GM12874 (cell line): ENCODE measurements at regions not wholly inside any gene's neighbourhood (a gene's known extent, or its start where the extent isn't known, plus 50 kb on each side); places are given as distances from the start of the nearest gene placed in this dataset.

Experiments used
- CTCF ChIP-seq: IDR thresholded peaks from 2 replicates; pipeline ENCODE4 v1.5.1; 2011; ENCODE audit warnings: low read depth, mild to moderate bottlenecking, control low read depth, low read length, moderate library complexity; ENCODE audit not compliant: insufficient read depth

DNA sequence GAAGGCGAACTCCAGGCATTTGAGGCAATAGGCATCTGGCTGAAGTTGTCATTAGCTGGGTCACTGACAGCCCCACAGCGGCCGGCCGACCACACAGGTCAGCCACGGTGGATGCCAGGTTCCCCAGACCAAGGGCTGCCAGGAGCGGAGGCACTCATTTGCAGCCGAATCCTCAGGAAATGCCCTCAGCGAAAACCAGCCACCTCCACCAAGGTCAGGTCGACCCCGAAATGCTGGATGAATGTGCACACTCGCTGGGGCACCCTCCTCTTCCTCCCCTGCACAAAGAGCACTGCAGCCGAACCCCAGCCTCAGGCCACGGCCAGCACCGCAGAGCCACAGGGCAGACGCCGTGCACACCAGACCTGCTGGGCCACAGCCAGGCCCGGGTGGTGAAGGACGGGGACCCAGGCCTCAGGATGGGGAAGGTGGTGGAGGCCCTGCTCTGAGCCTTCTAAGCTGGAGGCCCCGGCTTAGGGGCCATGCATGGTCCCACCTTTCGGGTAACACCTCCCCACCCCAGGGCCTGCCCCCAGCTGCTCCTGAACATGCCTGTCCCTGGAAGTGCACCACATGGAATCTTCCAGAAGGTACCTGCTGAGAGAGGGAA lies 206.0 kb downstream of the BRD1 start:
- TF ChIP-seq CTCF: no peak

DNA sequence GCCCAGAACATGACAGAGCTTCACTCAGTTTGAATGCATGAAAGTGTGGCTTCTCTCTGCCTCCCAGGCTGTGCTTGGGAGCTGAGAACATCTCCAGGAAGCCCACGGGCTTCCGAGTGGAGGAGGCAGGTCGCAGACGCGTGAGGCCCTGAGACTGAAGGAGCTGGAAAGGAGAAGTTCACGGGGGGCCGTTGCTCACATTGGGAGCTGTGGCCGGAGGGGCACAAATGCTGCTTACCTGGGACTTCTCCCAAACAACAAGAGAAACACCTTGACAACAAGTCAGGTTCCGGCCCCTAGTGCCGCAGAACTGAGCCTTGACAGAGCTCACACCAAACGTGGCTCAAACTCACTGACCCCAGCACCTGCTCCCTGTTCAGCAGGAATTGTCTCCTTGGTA lies 207.0 kb downstream of the BRD1 start:
- no peak for TF ChIP-seq CTCF

DNA sequence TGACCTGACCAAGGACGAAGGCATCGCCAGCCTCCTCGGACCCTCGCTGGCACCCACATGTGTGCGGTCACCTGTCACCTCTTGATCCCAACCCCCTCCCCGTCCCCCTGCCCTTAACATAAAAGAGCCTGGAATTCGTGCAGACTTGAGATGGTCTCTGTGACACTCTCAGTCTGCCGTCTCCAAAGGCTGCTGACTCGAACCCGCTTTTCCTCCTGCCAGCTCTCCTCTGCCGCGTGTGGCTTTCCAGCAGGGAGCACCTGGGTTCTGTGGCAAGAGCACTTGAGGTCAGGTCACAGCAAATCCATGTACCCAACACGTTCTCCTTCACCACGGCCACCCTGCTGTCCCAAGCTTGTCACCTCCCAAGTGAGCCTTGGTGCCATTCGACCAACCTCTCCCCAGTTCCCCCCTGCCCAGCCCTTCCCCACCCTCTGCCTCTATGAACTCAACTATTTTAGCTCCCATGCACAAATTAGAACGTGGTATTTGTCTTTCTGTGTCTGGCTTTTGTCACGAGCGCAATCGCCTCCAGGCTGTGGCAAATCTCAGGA lies 207.6 kb downstream of the BRD1 start:
- TF ChIP-seq CTCF: no peak

- no peak for TF ChIP-seq CTCF
Observed at GRCh38 chr22:49619301-49619700, 208.4 kb downstream of the BRD1 start.

DNA sequence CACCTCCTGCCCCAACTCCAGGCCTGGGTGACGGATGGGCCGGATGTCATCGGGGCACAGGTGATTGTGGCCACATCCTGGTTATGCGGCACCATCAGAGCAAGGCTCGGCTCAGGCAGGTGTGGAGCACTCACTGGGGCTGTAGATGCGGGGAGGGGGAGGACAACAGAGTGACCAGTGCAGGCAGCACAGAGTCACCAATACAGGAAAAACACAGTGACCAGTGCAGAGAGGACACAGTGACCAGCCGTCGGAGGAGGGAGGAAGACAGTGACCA lies 209.1 kb downstream of the BRD1 start:
- TF ChIP-seq CTCF: no peak

DNA sequence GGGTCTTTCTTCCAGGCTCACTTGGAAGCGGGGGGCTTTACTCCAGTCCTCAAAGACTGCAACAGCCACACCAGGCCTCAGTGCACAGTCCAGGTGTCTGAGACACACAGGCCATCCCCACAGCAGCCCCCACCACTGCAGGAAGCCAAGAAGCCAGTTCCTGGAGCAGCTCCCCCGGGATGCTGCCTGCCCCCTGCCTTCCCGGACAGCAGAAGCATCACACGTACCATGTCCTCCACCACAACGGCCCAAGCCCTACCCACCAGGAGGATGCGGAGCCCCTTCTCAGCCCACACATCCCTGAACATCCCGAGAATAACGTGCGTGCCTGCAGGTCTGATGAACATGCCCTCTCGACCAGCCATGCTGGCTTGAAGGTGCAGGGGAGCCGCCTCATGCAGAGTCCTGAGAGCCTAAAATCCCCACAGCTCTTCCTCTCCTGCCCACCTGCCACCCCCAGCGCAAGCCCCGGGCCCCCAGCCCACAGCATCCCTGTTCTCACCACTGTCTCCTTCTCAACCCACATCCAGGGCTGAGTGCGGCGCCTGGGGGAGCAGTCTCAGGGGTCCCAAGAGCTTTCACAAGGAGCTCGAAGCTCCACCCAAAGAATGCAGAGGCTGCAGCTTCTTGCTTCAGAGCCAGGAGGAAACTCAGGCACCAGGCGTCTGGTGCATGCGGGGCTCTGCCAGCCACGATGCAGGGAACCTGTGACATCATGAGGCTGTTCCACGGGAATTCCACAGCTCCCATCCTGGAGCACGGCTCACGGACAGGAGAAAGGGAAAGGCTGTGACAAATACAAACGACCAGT lies 209.6 kb downstream of the BRD1 start:
- no peak for TF ChIP-seq CTCF

GRCh38 chr22:49617264-49617663 lies 210.4 kb downstream of the BRD1 start:
- no peak for TF ChIP-seq CTCF
